ENCODE measurements at regions not wholly inside any gene's neighbourhood (a gene's known extent, or its start where the extent isn't known, plus 50 kb on each side); places are given as distances from the start of the nearest gene placed in this dataset.

DNA sequence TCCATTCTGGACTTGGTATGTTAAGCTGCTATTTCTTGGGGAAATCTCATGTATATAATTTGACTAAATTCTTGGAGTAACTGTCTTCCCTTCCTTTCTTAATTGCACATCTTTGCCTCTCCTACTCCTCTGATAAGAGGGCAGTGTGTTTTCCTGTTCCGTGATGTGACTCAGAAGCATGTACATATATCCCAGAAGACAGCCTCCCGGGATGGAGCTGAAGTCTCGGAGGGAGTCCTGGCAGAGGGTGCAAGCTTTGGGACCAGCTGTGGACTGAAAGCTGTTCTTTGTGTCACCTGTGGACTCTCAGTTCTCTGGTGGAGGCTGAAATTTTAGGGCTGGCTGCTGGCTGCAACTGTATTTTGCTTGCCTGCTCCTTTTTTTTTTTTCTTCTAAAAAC is 54.7 kb upstream of the MGAT5 start:
- TF ChIP-seq CTCF (IDR thresholded peaks at IDR 0.05) (no peak), POLR2A (IDR thresholded peaks at IDR 0.05) (no peak)
- Histone ChIP-seq H3K27ac (no peak overlapping the region), H3K9me3 (no peaks in the 10 kb centered on the region), H3K27me3 (no peaks in the 10 kb centered on the region), H3K36me3 (ENCODE audit: low read depth, missing control alignments) (no peaks in the 10 kb centered on the region), H3K4me1 (peaks cover 17% of the 10 kb centered on the region), H3K4me3 (no peak overlapping the region)
- 42 to 47% methylated on average over 3 of the region's 3 CpGs for WGBS, 2 donors
- no peak for DNase-seq
- intact Hi-C loops (cut with DNase I; ENCODE audit: low total_unique reads), result no loop called here

DNA sequence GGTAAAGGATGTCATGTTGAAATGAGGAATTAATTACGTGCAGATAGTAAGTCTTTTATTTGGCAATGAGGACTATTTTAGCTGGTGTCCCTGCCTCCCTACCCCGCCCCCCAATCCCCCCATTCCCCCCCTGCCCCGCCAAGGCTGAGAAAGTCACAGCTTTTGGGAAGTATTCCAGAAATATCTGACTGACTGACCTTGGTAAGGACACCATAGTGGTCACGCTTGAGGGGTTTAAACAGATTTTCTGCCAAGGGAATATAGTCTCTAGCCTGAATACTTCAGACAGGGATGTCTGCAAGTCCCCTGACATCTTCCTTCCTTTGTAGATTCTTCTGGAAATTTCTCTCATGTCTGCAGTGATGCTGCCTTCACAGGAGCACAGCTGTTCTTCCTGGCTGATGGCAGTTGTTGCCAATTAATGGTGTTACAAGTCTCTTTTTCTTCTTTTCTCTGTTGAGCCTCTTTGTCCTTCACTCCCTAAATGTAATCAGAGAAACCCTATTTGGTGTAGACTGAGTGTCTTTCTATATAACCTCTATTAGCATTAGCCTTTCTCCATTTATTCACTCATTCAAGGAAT is 53.7 kb upstream of the MGAT5 start:
- Histone ChIP-seq H3K4me1 (peaks cover 13% of the 10 kb centered on the region), H3K27me3 (no peaks in the 10 kb centered on the region), H3K36me3 (ENCODE audit: low read depth, missing control alignments) (no peaks in the 10 kb centered on the region), H3K4me3 (no peak overlapping the region), H3K9me3 (no peaks in the 10 kb centered on the region), H3K27ac (no peak overlapping the region)
- no peak for TF ChIP-seq POLR2A (IDR thresholded peaks at IDR 0.05)
- TF ChIP-seq CTCF (IDR thresholded peaks at IDR 0.05), result no peak
- WGBS, 2 donors, result 38 to 66% methylated on average over 4 of the region's 4 CpGs
- intact Hi-C loops (cut with DNase I; ENCODE audit: low total_unique reads), result no loop called here
- DNase-seq, result no peak

DNA sequence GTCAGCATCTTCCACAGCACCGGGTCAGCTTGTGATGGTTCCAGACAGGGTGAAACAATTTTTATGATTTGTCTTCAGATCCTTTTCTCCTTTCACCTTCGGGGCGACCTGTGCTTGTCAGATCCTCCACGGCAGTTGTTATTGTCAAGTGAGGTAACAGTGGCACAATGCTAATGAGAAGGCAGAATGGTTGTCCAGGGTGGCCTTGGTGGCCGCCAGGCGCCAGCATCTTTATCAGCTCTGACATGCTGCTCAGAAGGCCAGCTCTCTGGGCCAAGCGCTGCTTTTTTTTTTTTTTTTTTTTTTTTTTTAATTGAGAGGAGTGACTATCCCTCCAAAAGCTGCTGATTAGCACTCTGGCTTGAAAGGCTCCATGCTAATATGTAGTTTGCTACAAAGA is 52.3 kb upstream of the MGAT5 start:
- intact Hi-C loops (cut with DNase I; ENCODE audit: low total_unique reads), result no loop called here
- DNase-seq, result peak; percentile 59

GRCh38 chr2:134202371-134202770 is 51.5 kb upstream of the MGAT5 start:
- Histone ChIP-seq H3K27me3 (no peaks in the 10 kb centered on the region), H3K36me3 (ENCODE audit: low read depth, missing control alignments) (no peaks in the 10 kb centered on the region), H3K27ac (no peak overlapping the region), H3K4me3 (no peak overlapping the region), H3K4me1 (peaks cover 30% of the 10 kb centered on the region), H3K9me3 (no peaks in the 10 kb centered on the region)
- TF ChIP-seq POLR2A (IDR thresholded peaks at IDR 0.05), result no peak
- TF ChIP-seq CTCF (IDR thresholded peaks at IDR 0.05), result no peak
- intact Hi-C loops (cut with DNase I; ENCODE audit: low total_unique reads), result no loop called here
- 76 to 77% methylated on average over 4 of the region's 4 CpGs for WGBS, 2 donors
- no peak for DNase-seq

More for the DNA sequence above, 52.3 kb upstream of the MGAT5 start:
- no peaks in the 10 kb centered on the region for H3K36me3 ChIP-seq (ENCODE audit: low read depth, missing control alignments)
- H3K4me3 ChIP-seq, result no peak overlapping the region
- no peak overlapping the region for H3K27ac ChIP-seq
- peaks cover 23% of the 10 kb centered on the region for H3K4me1 ChIP-seq
- H3K27me3 ChIP-seq, result no peaks in the 10 kb centered on the region
- WGBS, 2 donors, result 64 to 86% methylated on average over 7 of the region's 7 CpGs
- no peak for TF ChIP-seq POLR2A (IDR thresholded peaks at IDR 0.05)
- TF ChIP-seq CTCF (IDR thresholded peaks at IDR 0.05), result no peak
- H3K9me3 ChIP-seq, result no peaks in the 10 kb centered on the region

- Histone ChIP-seq H3K27ac (no peak overlapping the region), H3K36me3 (ENCODE audit: low read depth, missing control alignments) (no peaks in the 10 kb centered on the region), H3K27me3 (no peaks in the 10 kb centered on the region), H3K9me3 (no peaks in the 10 kb centered on the region), H3K4me3 (no peak overlapping the region), H3K4me1 (peaks cover 37% of the 10 kb centered on the region)
- TF ChIP-seq CTCF (IDR thresholded peaks at IDR 0.05) (no peak), POLR2A (IDR thresholded peaks at IDR 0.05) (no peak)
- no peak for DNase-seq
- intact Hi-C loops (cut with DNase I; ENCODE audit: low total_unique reads), result no loop called here
Measured at GRCh38 chr2:134203175-134203574, 50.7 kb upstream of the MGAT5 start.
